ENCODE measurements at regions not wholly inside any gene's neighbourhood (a gene's known extent, or its start where the extent isn't known, plus 50 kb on each side); places are given as distances from the start of the nearest gene placed in this dataset.

- ChIA-PET POLR2A (no interaction called here), CTCF (no interaction called here)
- DNase-seq (ENCODE audit: extremely low spot score) = no peak
Measured at GRCh38 chr5:87836696-87837095, 424.0 kb upstream of the CCNH start.

DNA sequence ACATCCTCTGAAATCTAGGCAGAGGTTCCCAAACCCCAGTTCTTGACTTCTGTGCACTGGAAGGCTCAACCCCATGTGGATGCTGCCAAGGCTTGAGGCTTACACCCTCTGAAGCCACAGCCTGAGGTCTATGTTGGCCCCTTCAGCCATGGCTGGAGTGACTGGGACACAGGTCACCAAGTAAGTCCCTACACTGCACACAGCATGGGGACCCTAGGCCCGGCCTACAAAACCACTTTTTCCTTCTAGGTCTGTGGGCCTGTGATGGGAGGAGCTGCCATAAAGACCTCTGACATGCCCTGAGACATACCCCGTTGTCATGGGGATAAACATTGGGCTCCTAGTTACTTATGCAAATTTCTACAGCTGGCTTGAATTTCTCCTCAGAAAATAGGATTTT lies 418.8 kb upstream of the CCNH start:
- TF ChIP-seq CTCF (IDR thresholded peaks at IDR 0.05; ENCODE audit: control extremely low read depth, extremely low read depth, low read depth, missing control alignments) = no peak
- DNase-seq (ENCODE audit: extremely low spot score) = no peak

More at GRCh38 chr5:87836696-87837095, 424.0 kb upstream of the CCNH start:
- no peak for TF ChIP-seq CTCF (IDR thresholded peaks at IDR 0.05; ENCODE audit: control extremely low read depth, extremely low read depth, low read depth, missing control alignments)

GRCh38 chr5:87829217-87829551 lies 416.5 kb upstream of the CCNH start:
- POLR2A ChIA-PET = no interaction called here
- no peak for DNase-seq (ENCODE audit: extremely low spot score)
- TF ChIP-seq CTCF (IDR thresholded peaks at IDR 0.05; ENCODE audit: control extremely low read depth, extremely low read depth, low read depth, missing control alignments) = no peak
- CTCF ChIA-PET = no interaction called here

More for the DNA sequence above, 418.8 kb upstream of the CCNH start:
- ChIA-PET POLR2A (no interaction called here), CTCF (no interaction called here)

- DNase-seq (ENCODE audit: extremely low spot score) = no peak
- CTCF ChIA-PET = interaction anchor here (0.8 kb wide), 1 partner anchor 47 kb away, joined by 3 read pairs; no protein-coding TSS in a partner anchor
- POLR2A ChIA-PET = no interaction called here
- TF ChIP-seq CTCF (IDR thresholded peaks at IDR 0.05; ENCODE audit: control extremely low read depth, extremely low read depth, low read depth, missing control alignments) = no peak
Measured at GRCh38 chr5:87828545-87829216, 416.0 kb upstream of the CCNH start.

- POLR2A ChIA-PET = no interaction called here
- CTCF ChIA-PET = interaction anchor here (1.1 kb wide), 2 partner anchors 18 to 31 kb away, joined by 3 read pairs; no protein-coding TSS in a partner anchor
Measured at GRCh38 chr5:87827539-87827938, 414.8 kb upstream of the CCNH start.

DNA sequence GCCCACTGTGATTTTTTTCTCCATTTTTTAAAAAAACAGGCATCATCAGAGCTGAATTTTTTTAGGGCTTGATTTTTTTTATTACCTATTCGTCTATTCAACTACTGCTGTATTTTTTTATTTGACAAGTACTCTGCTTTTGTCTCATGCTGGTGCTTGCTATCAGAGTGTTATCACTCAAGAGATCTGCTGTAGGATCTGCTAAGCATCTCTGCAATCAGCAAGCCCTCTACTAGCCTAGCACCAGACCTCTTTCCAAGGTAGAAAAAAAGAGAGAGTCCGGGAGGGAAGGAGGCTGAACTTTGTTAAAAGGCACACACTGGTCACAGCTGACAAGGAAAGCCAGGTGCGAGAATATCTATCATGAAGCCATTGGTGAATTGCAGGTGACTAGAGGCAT lies 413.8 kb upstream of the CCNH start:
- POLR2A ChIA-PET = no interaction called here
- CTCF ChIA-PET = no interaction called here
- TF ChIP-seq CTCF (IDR thresholded peaks at IDR 0.05; ENCODE audit: control extremely low read depth, extremely low read depth, low read depth, missing control alignments) = no peak
- no peak for DNase-seq (ENCODE audit: extremely low spot score)

More at GRCh38 chr5:87827539-87827938, 414.8 kb upstream of the CCNH start:
- TF ChIP-seq CTCF (IDR thresholded peaks at IDR 0.05; ENCODE audit: control extremely low read depth, extremely low read depth, low read depth, missing control alignments) = no peak
- no peak for DNase-seq (ENCODE audit: extremely low spot score)

All from GM10248 (cell line).